GM23338 (cell line): ENCODE measurements at regions not wholly inside any gene's neighbourhood (a gene's known extent, or its start where the extent isn't known, plus 50 kb on each side); places are given as distances from the start of the nearest gene placed in this dataset.

Experiments
- CREB1 ChIP-seq: fragments of 250-450 bp; sonication (Bioruptor Pico); IDR thresholded peaks from 2 replicates; pipeline ENCODE4 v1.5.0; 2020; ENCODE audit warnings: low read depth, mild to moderate bottlenecking, moderate library complexity
- EZH2 ChIP-seq: fragments of 200-600 bp; sonication (generic); IDR thresholded peaks from one replicate; pipeline ENCODE4 v1.8.0; 2017; ENCODE audit warnings: antibody characterized with exemption, mild to moderate bottlenecking, low read depth; ENCODE audit not compliant: unreplicated experiment
- EZH2phosphoT487 ChIP-seq: fragments of 200-600 bp; sonication (generic); IDR thresholded peaks from one replicate; pipeline ENCODE4 v1.8.1; 2018; ENCODE audit warnings: antibody characterized with exemption; ENCODE audit not compliant: unreplicated experiment
- JUNB ChIP-seq: IDR thresholded peaks from one replicate; pipeline ENCODE4 v1.6.1; 2016; ENCODE audit warnings: antibody characterized with exemption; ENCODE audit not compliant: unreplicated experiment
- POLR2AphosphoS5 ChIP-seq: IDR thresholded peaks from 2 replicates; pipeline ENCODE4 v1.6.1; 2016; ENCODE audit warnings: antibody characterized with exemption, low read depth
- STAT1 ChIP-seq: IDR thresholded peaks from one replicate; pipeline ENCODE4 v1.6.1; 2016; ENCODE audit warnings: antibody characterized with exemption; ENCODE audit not compliant: unreplicated experiment
- ZNF114 ChIP-seq: fragments of 250-450 bp; sonication (Bioruptor Pico); IDR thresholded peaks from 2 replicates; pipeline ENCODE4 v1.5.0; 2020; ENCODE audit warnings: mild to moderate bottlenecking, moderate library complexity
- ZNF331 ChIP-seq: fragments of 250-450 bp; sonication (Bioruptor Pico); IDR thresholded peaks from 2 replicates; pipeline ENCODE4 v1.5.0; 2020; ENCODE audit warnings: low read depth, mild to moderate bottlenecking, moderate library complexity
- TF ChIP-seq, protein P1 (sequence below): fragments of 250-450 bp; sonication (Bioruptor Pico); IDR thresholded peaks from 2 replicates; pipeline ENCODE4 v1.5.0; 2020; ENCODE audit warnings: mild to moderate bottlenecking, moderate library complexity
- TF ChIP-seq, protein P2 (sequence below), 2 experiments: fragments of 200-600 bp in 1 of 2; sonication (generic) in 1 of 2; conservative IDR thresholded peaks; 2 replicates each; pipeline versions ENCODE4 v1.5.1 to v1.6.1; 2016 to 2017; ENCODE audit warnings: antibody characterized with exemption in 2 of 2, low read depth in 2 of 2, mild to moderate bottlenecking in 2 of 2, moderate library complexity in 1 of 2

DNA sequence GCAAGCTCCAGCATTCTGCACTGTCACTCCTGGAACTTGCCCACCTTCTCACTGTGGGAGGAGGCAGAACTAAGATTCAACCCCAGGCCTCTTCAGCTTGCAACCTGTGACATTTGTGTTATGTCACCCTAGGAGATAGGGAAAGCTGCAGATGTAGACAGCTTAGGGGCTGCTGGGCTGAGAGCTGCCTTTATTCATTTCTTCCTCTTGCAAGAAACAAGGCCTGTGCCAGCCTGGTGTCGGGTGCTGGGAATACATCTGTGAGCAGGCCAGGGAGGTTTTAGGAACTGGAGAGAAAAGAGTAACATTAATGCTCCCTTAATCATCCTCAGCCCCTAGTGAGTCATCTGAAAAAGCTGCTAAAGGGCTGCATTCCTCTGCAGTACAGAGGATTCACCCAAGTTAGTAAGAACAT, 101.8 kb downstream of the FGF18 start (continued):
- TF ChIP-seq, protein P1, sequence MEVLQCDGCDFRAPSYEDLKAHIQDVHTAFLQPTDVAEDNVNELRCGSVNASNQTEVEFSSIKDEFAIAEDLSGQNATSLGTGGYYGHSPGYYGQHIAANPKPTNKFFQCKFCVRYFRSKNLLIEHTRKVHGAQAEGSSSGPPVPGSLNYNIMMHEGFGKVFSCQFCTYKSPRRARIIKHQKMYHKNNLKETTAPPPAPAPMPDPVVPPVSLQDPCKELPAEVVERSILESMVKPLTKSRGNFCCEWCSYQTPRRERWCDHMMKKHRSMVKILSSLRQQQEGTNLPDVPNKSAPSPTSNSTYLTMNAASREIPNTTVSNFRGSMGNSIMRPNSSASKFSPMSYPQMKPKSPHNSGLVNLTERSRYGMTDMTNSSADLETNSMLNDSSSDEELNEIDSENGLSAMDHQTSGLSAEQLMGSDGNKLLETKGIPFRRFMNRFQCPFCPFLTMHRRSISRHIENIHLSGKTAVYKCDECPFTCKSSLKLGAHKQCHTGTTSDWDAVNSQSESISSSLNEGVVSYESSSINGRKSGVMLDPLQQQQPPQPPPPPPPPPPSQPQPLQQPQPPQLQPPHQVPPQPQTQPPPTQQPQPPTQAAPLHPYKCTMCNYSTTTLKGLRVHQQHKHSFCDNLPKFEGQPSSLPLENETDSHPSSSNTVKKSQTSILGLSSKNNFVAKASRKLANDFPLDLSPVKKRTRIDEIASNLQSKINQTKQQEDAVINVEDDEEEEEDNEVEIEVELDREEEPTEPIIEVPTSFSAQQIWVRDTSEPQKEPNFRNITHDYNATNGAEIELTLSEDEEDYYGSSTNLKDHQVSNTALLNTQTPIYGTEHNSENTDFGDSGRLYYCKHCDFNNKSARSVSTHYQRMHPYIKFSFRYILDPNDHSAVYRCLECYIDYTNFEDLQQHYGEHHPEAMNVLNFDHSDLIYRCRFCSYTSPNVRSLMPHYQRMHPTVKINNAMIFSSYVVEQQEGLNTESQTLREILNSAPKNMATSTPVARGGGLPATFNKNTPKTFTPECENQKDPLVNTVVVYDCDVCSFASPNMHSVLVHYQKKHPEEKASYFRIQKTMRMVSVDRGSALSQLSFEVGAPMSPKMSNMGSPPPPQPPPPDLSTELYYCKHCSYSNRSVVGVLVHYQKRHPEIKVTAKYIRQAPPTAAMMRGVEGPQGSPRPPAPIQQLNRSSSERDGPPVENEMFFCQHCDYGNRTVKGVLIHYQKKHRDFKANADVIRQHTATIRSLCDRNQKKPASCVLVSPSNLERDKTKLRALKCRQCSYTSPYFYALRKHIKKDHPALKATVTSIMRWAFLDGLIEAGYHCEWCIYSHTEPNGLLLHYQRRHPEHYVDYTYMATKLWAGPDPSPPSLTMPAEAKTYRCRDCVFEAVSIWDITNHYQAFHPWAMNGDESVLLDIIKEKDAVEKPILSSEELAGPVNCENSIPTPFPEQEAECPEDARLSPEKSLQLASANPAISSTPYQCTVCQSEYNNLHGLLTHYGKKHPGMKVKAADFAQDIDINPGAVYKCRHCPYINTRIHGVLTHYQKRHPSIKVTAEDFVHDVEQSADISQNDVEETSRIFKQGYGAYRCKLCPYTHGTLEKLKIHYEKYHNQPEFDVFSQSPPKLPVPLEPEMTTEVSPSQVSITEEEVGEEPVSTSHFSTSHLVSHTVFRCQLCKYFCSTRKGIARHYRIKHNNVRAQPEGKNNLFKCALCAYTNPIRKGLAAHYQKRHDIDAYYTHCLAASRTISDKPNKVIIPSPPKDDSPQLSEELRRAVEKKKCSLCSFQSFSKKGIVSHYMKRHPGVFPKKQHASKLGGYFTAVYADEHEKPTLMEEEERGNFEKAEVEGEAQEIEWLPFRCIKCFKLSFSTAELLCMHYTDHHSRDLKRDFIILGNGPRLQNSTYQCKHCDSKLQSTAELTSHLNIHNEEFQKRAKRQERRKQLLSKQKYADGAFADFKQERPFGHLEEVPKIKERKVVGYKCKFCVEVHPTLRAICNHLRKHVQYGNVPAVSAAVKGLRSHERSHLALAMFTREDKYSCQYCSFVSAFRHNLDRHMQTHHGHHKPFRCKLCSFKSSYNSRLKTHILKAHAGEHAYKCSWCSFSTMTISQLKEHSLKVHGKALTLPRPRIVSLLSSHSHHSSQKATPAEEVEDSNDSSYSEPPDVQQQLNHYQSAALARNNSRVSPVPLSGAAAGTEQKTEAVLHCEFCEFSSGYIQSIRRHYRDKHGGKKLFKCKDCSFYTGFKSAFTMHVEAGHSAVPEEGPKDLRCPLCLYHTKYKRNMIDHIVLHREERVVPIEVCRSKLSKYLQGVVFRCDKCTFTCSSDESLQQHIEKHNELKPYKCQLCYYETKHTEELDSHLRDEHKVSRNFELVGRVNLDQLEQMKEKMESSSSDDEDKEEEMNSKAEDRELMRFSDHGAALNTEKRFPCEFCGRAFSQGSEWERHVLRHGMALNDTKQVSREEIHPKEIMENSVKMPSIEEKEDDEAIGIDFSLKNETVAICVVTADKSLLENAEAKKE, result no peak
- no peak for TF ChIP-seq EZH2
- TF ChIP-seq, protein P2, sequence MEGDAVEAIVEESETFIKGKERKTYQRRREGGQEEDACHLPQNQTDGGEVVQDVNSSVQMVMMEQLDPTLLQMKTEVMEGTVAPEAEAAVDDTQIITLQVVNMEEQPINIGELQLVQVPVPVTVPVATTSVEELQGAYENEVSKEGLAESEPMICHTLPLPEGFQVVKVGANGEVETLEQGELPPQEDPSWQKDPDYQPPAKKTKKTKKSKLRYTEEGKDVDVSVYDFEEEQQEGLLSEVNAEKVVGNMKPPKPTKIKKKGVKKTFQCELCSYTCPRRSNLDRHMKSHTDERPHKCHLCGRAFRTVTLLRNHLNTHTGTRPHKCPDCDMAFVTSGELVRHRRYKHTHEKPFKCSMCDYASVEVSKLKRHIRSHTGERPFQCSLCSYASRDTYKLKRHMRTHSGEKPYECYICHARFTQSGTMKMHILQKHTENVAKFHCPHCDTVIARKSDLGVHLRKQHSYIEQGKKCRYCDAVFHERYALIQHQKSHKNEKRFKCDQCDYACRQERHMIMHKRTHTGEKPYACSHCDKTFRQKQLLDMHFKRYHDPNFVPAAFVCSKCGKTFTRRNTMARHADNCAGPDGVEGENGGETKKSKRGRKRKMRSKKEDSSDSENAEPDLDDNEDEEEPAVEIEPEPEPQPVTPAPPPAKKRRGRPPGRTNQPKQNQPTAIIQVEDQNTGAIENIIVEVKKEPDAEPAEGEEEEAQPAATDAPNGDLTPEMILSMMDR (conservative IDR thresholded peaks at IDR 0.05; ENCODE audit: low read depth in 2 of 2), result no peak
- TF ChIP-seq STAT1, result no peak
- TF ChIP-seq CREB1, result no peak
- TF ChIP-seq JUNB, result no peak
- TF ChIP-seq ZNF331 (CRISPR knock-in tag), result no peak
- TF ChIP-seq ZNF114 (CRISPR knock-in tag), result no peak
- no peak for TF ChIP-seq POLR2AphosphoS5
- no peak for TF ChIP-seq EZH2phosphoT487
